GM23248 (cell line): ENCODE measurements at regions not wholly inside any gene's neighbourhood (a gene's known extent, or its start where the extent isn't known, plus 50 kb on each side); places are given as distances from the start of the nearest gene placed in this dataset.

ENCODE experiments used
- EZH2 ChIP-seq: fragments of 200-600 bp; sonication (generic); IDR thresholded peaks from 2 replicates; pipeline ENCODE4 v1.6.1; 2018; ENCODE audit warnings: antibody characterized with exemption, mild to moderate bottlenecking; ENCODE audit not compliant: insufficient read depth, poor library complexity, severe bottlenecking
- EZH2phosphoT487 ChIP-seq: fragments of 200-600 bp; sonication (generic); IDR thresholded peaks from 2 replicates; pipeline ENCODE4 v1.6.1; 2018; ENCODE audit warnings: antibody characterized with exemption, moderate library complexity, mild to moderate bottlenecking, low read depth; ENCODE audit not compliant: insufficient read depth

DNA sequence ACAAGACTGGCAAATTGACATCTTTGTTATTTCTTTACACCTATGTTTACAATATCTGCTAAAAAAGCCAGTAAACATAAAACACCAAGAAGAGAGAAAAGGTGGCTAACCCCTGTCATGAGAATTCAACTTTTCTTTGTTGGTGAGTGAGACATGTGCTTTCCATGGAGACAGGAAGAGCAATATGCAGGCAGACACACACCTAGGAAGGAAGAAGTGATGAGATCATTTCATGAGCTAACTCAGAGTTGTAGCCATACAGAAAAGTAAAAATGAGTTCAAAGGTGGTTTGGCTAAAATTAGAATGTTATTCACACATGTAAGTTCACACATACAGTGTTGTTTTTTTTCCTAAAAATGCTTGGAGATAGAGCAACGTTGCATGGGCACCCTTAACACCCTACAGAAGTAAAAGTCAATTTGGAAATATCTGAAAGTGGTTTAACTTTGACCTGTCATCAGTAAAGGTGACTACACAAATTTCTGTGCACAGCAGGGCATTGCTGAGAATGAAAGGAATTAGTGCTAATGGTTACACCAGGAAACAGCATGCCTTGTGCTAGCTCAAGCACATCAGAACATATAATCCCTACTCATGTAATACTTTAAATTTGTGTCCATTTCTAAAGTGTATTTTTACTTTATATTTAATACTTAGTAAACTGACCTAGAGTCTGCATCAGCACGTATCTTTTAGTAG, 557.6 kb downstream of the CBLN2 start:
- TF ChIP-seq EZH2: no peak
- TF ChIP-seq EZH2phosphoT487: no peak
